Retinal pigment epithelial cell (primary cell): ENCODE measurements at regions not wholly inside any gene's neighbourhood (a gene's known extent, or its start where the extent isn't known, plus 50 kb on each side); places are given as distances from the start of the nearest gene placed in this dataset.

ENCODE experiments used
- DNase-seq: peaks from one replicate; pipeline ENCODE4 v3.0.0-alpha.2; 2010; ENCODE audit warnings: low read depth
- H3K4me3 ChIP-seq: 2 replicates; pipeline ENCODE4 v1.5.1; 2011; ENCODE audit warnings: mild to moderate bottlenecking, low read length, control low read depth, moderate library complexity
- TF ChIP-seq, protein P1 (sequence below): conservative IDR thresholded peaks from 2 replicates; pipeline ENCODE4 v1.5.1; 2011; ENCODE audit warnings: low read depth, low read length, control low read depth, inconsistent platforms

DNA sequence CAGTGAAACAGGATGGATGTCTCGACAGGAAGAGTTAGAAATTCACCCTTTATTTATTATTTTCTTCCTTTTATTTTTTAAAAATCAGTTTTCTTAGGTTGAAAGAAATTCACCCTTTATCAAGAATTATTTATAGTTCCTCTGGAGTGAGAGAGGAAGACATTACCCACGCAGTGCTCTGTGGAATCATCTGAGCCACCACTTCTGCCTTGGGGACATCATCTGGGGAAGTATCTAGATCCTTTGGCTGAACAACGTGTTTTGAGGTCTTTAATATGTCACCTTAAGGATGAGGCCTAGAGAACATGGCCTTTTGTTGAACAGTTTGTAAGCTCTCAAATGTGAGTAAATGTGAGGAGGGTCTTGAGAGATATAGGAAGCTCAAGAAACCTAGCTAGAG is 183.3 kb downstream of the UTP18 start:
- no peak overlapping the region for H3K4me3 ChIP-seq
- TF ChIP-seq, protein P1, sequence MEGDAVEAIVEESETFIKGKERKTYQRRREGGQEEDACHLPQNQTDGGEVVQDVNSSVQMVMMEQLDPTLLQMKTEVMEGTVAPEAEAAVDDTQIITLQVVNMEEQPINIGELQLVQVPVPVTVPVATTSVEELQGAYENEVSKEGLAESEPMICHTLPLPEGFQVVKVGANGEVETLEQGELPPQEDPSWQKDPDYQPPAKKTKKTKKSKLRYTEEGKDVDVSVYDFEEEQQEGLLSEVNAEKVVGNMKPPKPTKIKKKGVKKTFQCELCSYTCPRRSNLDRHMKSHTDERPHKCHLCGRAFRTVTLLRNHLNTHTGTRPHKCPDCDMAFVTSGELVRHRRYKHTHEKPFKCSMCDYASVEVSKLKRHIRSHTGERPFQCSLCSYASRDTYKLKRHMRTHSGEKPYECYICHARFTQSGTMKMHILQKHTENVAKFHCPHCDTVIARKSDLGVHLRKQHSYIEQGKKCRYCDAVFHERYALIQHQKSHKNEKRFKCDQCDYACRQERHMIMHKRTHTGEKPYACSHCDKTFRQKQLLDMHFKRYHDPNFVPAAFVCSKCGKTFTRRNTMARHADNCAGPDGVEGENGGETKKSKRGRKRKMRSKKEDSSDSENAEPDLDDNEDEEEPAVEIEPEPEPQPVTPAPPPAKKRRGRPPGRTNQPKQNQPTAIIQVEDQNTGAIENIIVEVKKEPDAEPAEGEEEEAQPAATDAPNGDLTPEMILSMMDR = no peak
- DNase-seq = no peak

DNA sequence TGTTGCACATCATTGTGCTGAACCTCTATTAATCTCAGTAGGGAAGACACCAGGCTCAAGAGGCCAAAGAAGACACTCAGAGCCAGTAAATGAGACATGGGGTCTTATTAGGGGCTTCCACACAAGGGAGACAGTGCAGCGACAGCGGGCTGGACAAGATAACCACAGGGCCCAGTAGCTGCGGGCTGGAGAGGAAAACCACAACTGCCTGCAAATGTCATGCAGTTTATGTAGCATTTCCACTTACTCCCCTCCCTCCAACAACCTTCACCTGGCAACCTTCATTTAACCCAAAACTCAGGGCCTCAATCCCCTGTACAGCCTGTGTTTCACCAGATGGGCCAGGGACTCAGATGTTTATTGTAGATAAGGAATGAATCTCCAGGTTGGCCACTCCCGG is 185.6 kb downstream of the UTP18 start:
- TF ChIP-seq, protein P1 = no peak
- DNase-seq = no peak
- no peak overlapping the region for H3K4me3 ChIP-seq

DNA sequence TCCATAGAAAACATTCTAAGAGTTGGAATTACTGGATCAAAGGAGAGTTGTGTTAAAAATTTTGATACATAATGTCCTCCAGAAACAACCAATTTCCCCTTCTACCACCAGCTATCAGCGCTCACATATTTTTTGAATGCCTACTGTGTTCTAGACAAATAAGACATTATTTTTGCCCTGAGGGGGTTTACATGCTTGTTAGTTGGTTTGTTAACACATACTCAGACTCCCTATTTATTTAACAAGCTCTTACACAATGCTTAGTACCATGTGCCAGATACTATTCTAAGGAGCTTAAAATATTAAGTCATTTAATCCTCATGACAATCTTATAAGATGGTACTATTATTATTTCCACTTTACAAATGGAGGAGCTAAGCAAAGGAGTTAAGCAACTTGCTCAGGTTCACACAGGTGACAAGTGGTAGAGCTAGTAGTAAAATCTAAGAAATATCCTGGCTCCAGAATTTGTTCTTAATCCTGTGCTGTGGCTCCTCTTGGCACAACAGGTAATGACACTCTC is 194.2 kb downstream of the UTP18 start:
- no peak for DNase-seq

DNA sequence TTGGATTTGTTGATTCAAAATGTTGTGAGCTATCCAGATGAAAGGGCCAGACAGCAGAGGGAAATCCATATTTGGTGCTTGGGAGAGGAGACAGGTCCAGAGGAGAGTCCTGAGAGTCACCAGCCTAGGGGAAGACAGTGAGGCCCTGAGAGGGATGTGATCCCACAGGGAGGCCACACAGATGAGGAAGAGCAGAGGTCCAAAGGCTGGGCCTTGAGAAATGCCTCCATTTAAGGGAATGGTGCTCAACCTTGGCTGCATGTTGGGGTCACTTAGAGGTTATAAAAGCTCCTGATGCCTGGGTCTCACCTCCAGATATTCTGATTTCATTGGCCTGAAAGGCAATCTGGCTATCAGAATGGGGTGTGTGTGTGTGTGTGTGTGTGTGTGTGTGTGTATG is 194.9 kb downstream of the UTP18 start:
- H3K4me3 ChIP-seq = no peak overlapping the region
- DNase-seq = no peak
- TF ChIP-seq, protein P1 = no peak

More for the DNA sequence above, 194.2 kb downstream of the UTP18 start:
- TF ChIP-seq, protein P1 = no peak
- H3K4me3 ChIP-seq = no peak overlapping the region

DNA sequence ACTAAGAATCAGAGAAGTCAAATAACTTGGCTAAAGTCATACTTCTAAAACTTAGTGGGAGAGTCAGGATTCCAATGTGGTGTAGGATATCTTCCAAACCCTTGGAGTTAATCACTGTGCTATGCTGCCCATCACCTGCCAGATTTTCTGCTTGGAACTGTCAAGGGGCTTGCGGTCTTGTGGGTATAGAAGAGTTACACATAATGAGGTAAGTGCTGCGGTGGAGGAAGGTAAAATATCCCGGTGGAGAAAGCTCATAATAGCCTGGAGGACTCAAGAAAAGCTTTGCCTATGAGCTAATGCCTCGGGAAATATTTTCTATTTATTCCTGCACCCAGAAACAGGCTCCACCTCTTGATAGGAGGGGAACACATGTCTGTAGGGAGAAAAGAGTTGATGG is 195.6 kb downstream of the UTP18 start:
- TF ChIP-seq, protein P1 = no peak
- DNase-seq = no peak
- H3K4me3 ChIP-seq = no peak overlapping the region

DNA sequence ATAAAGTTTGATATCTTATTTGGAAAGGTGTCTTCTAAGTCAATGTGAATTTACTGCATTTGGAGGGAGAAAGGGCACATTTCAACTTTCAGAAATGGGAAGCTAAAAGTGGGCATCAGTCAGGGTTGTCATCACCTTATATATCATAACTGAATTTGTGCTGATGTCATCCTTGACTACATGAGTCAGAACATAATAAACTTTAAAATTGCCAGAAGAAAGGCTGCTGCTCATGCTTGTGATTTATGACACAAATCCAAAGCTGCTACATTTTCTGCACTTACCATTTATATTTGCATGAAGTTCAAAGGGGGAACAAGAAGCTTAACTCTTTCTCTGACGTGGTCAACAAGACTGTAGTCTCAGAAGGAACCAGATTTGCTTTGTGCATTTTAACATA is 196.6 kb downstream of the UTP18 start:
- DNase-seq = no peak
- TF ChIP-seq, protein P1 = no peak
- no peak overlapping the region for H3K4me3 ChIP-seq

DNA sequence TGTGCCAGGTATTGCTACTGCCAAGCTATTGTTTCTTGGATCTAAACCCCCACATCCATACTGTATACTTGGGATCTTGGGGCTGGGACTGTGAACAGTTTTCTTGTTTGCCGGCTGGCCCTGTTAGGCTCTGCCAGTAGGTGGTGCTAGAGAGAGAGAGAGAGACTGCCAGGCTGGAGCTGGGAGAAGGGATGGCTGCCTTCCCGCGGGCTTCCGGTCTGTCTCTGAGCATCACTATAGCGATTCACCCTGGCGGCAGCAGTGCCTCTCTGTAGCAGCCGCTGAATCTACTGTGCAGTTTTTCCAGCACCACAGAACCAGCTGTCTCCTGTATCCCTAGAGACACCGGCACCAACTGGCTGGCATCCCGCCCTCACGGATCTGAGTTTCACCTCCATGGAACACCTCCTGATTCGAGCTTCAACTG is 201.2 kb downstream of the UTP18 start:
- TF ChIP-seq, protein P1 = peak; percentile 61
- DNase-seq = no peak
- H3K4me3 ChIP-seq = no peak overlapping the region
